H1 (cell line): ENCODE measurements at regions not wholly inside any gene's neighbourhood (a gene's known extent, or its start where the extent isn't known, plus 50 kb on each side); places are given as distances from the start of the nearest gene placed in this dataset.

Source experiments
- CTCF ChIA-PET: fragments of 300-600 bp; sonication (Branson Sonifier 250); formaldehyde crosslinking; loops from one replicate; lab custom pipeline; 2021; ENCODE audit not compliant: partially characterized antibody; lab: Charles Lee
- POLR2A ChIA-PET: fragments of 300-600 bp; sonication (Branson Sonifier 250); formaldehyde crosslinking; loops from one replicate; lab custom pipeline; 2021; ENCODE audit warnings: inconsistent platforms; ENCODE audit not compliant: partially characterized antibody; lab: Charles Lee
- DNase-seq, 2 experiments: peaks; one replicate each; pipeline versions ENCODE4 v3.0.0 to v3.0.0-alpha.2; 2010 to 2022; ENCODE audit warnings: low spot score in 2 of 2, low read depth in 1 of 2, mixed read lengths in 1 of 2
- FAIRE-seq: peaks from 2 replicates; lab custom pipeline; 2011; peaks lifted over from hg19 to GRCh38; lab: Jason Lieb, UNC
- H2AFZ ChIP-seq: 2 replicates; pipeline ENCODE4 v1.8.1; 2012; ENCODE audit warnings: low read length, inconsistent platforms
- H2AK5ac ChIP-seq: 2 replicates; pipeline ENCODE4 v1.6.1; 2013; ENCODE audit warnings: low read depth, low read length
- H2BK120ac ChIP-seq: replicated peaks from 2 replicates; pipeline ENCODE3; 2013; ENCODE audit warnings: low read depth, low read length, inconsistent platforms
- H2BK12ac ChIP-seq: 2 replicates; pipeline ENCODE4 v1.6.1; 2013; ENCODE audit warnings: low read depth, low read length
- H2BK15ac ChIP-seq: 2 replicates; pipeline ENCODE4 v1.6.1; 2013; ENCODE audit warnings: low read length
- H2BK20ac ChIP-seq: 2 replicates; pipeline ENCODE4 v1.6.1; 2013; ENCODE audit warnings: low read length
- H2BK5ac ChIP-seq: 2 replicates; pipeline ENCODE4 v1.6.1; 2013; ENCODE audit warnings: low read depth, low read length
- H3K14ac ChIP-seq: 2 replicates; pipeline ENCODE4 v1.6.1; 2013; ENCODE audit warnings: inconsistent platforms; ENCODE audit not compliant: insufficient read length
- H3K18ac ChIP-seq: 2 replicates; pipeline ENCODE4 v1.6.1; 2013; ENCODE audit warnings: low read length; ENCODE audit errors: extremely low read depth
- H3K23ac ChIP-seq: 2 replicates; pipeline ENCODE4 v1.6.1; 2013; ENCODE audit warnings: inconsistent platforms; ENCODE audit not compliant: insufficient read length
- H3K23me2 ChIP-seq: 2 replicates; pipeline ENCODE4 v1.6.1; 2013; ENCODE audit warnings: low read depth, low read length
- H3K27ac ChIP-seq: 2 replicates; pipeline ENCODE4 v1.6.1; 2011; ENCODE audit warnings: low read depth, low read length, inconsistent platforms
- H3K27me3 ChIP-seq, 4 experiments: replicated peaks in 1 of 4; 1 replicate in 1 of 4; 2 replicates in 3 of 4; pipeline versions ENCODE4 v1.6.1 to v1.8.1; 2011 to 2013; ENCODE audit warnings: low read length in 3 of 4, mild to moderate bottlenecking in 3 of 4, inconsistent platforms in 2 of 4, mixed read lengths in 2 of 4, moderate library complexity in 1 of 4; ENCODE audit not compliant: control insufficient read depth in 3 of 4, insufficient read depth in 3 of 4; ENCODE audit errors: extremely low read depth in 1 of 4
- H3K36me3 ChIP-seq, 4 experiments: 2 replicates each; pipeline versions ENCODE4 v1.6.1 to v1.8.1; 2011 to 2013; ENCODE audit warnings: mild to moderate bottlenecking in 4 of 4, low read length in 3 of 4, moderate library complexity in 2 of 4, control low read depth in 1 of 4, inconsistent platforms in 1 of 4; ENCODE audit not compliant: insufficient read depth in 4 of 4, control insufficient read depth in 2 of 4
- H3K4ac ChIP-seq: replicated peaks from 2 replicates; pipeline ENCODE3; 2013; ENCODE audit warnings: low read length, low read depth, mixed read lengths, inconsistent platforms; ENCODE audit not compliant: insufficient read length
- H3K4me1 ChIP-seq, 4 experiments: replicated peaks in 1 of 4; 1 replicate in 1 of 4; 2 replicates in 3 of 4; pipeline versions ENCODE4 v1.6.1 to v1.8.1; 2011 to 2013; ENCODE audit warnings: low read length in 3 of 4, inconsistent platforms in 2 of 4, mixed read lengths in 1 of 4; ENCODE audit not compliant: insufficient read depth in 4 of 4, control insufficient read depth in 3 of 4
- H3K4me2 ChIP-seq, 2 experiments: 2 replicates each; pipeline versions ENCODE4 v1.6.1 to v1.8.1; 2011 to 2013; ENCODE audit warnings: low read depth in 2 of 2, low read length in 2 of 2, control low read depth in 1 of 2, inconsistent platforms in 1 of 2, mild to moderate bottlenecking in 1 of 2; ENCODE audit not compliant: insufficient read depth in 1 of 2
- H3K4me3 ChIP-seq, 4 experiments: fragments of 200-600, 300-600 bp in 1 of 4; sonication (generic), shearing (Covaris generic), sonication (Bioruptor Twin) in 1 of 4; 2 replicates each; pipeline versions ENCODE4 v1.5.1 to v1.8.1; 2011 to 2016; ENCODE audit warnings: low read length in 4 of 4, low read depth in 3 of 4, control low read depth in 2 of 4, inconsistent platforms in 2 of 4, mild to moderate bottlenecking in 2 of 4, mixed read lengths in 1 of 4, moderate library complexity in 1 of 4; ENCODE audit not compliant: insufficient read depth in 2 of 4; ENCODE audit errors: extremely low read depth in 1 of 4
- H3K56ac ChIP-seq: replicated peaks from 2 replicates; pipeline ENCODE3; 2013; ENCODE audit warnings: low read depth, mild to moderate bottlenecking, mixed read lengths, low read length, inconsistent platforms; ENCODE audit not compliant: insufficient read length
- H3K79me1 ChIP-seq: 2 replicates; pipeline ENCODE4 v1.6.1; 2013; ENCODE audit warnings: low read depth, low read length, control low read depth
- H3K79me2 ChIP-seq, 2 experiments: 2 replicates each; pipeline versions ENCODE4 v1.6.1 to v1.8.1; 2012 to 2013; ENCODE audit warnings: low read length in 2 of 2, mild to moderate bottlenecking in 2 of 2, inconsistent platforms in 1 of 2; ENCODE audit not compliant: insufficient read depth in 2 of 2, control insufficient read depth in 1 of 2
- H3K9ac ChIP-seq, 4 experiments: replicated peaks in 1 of 4; 1 replicate in 1 of 4; 2 replicates in 3 of 4; pipeline versions ENCODE4 v1.6.1 to v1.8.1; 2011 to 2013; ENCODE audit warnings: low read depth in 3 of 4, low read length in 3 of 4, control low read depth in 2 of 4, mild to moderate bottlenecking in 2 of 4, moderate library complexity in 2 of 4, inconsistent platforms in 1 of 4; ENCODE audit errors: extremely low read depth in 1 of 4
- H3K9me3 ChIP-seq, 2 experiments: 2 replicates each; pipeline versions ENCODE4 v1.6.1 to v1.8.1; 2012 to 2013; ENCODE audit warnings: mild to moderate bottlenecking in 2 of 2, moderate library complexity in 2 of 2, control low read depth in 1 of 2, inconsistent platforms in 1 of 2, low read depth in 1 of 2, low read length in 1 of 2, mixed read lengths in 1 of 2; ENCODE audit not compliant: insufficient read depth in 2 of 2
- H4K20me1 ChIP-seq, 2 experiments: replicated peaks in 1 of 2; 2 replicates each; pipeline versions ENCODE3 to v1.8.1; 2011 to 2013; ENCODE audit warnings: inconsistent platforms in 2 of 2, low read length in 2 of 2, mild to moderate bottlenecking in 1 of 2; ENCODE audit not compliant: insufficient read depth in 2 of 2, control insufficient read depth in 1 of 2
- H4K5ac ChIP-seq: 2 replicates; pipeline ENCODE4 v1.6.1; 2013; ENCODE audit warnings: low read length, low read depth, mixed read lengths, inconsistent platforms; ENCODE audit not compliant: insufficient read length
- H4K8ac ChIP-seq: 2 replicates; pipeline ENCODE4 v1.8.0; 2013; ENCODE audit warnings: mild to moderate bottlenecking, moderate library complexity, low read length, inconsistent platforms; ENCODE audit not compliant: insufficient read depth; ENCODE audit errors: extremely low read depth
- H4K91ac ChIP-seq: replicated peaks from 2 replicates; pipeline ENCODE3; 2013; ENCODE audit warnings: low read length, mixed read lengths, inconsistent platforms; ENCODE audit not compliant: insufficient read length
- CREB1 ChIP-seq: IDR thresholded peaks from 2 replicates; pipeline ENCODE4 v1.6.1; 2012; ENCODE audit warnings: inconsistent platforms
- CTBP2 ChIP-seq: IDR thresholded peaks from 2 replicates; pipeline ENCODE4 v1.7.0; 2011; ENCODE audit warnings: borderline replicate concordance, mild to moderate bottlenecking, moderate library complexity, mixed read lengths, low read length; ENCODE audit not compliant: insufficient read depth, insufficient read length
- EP300 ChIP-seq, 2 experiments: IDR thresholded peaks; 1 replicate in 1 of 2; 2 replicates in 1 of 2; pipeline ENCODE4 v1.6.1; 2011 to 2012; ENCODE audit warnings: low read depth in 2 of 2, low read length in 2 of 2, mild to moderate bottlenecking in 2 of 2, borderline replicate concordance in 1 of 2, inconsistent platforms in 1 of 2, moderate library complexity in 1 of 2
- GABPA ChIP-seq: IDR thresholded peaks from 2 replicates; pipeline ENCODE4 v1.6.1; 2011; ENCODE audit warnings: mild to moderate bottlenecking, low read length, moderate library complexity, borderline replicate concordance; ENCODE audit not compliant: insufficient read depth
- JUND ChIP-seq: IDR thresholded peaks from 2 replicates; pipeline ENCODE4 v1.6.1; 2011; ENCODE audit warnings: mild to moderate bottlenecking, improper control_type of control experiment, low read length
- NRF1 ChIP-seq: IDR thresholded peaks from 2 replicates; pipeline ENCODE4 v1.6.1; 2011; ENCODE audit warnings: mild to moderate bottlenecking, low read depth, low read length, improper control_type of control experiment
- POLR2A ChIP-seq, 2 experiments: IDR thresholded peaks; 1 replicate in 1 of 2; 2 replicates in 1 of 2; pipeline ENCODE4 v1.6.1; 2011; ENCODE audit warnings: low read depth in 2 of 2, low read length in 2 of 2, mild to moderate bottlenecking in 2 of 2; ENCODE audit errors: control extremely low read depth in 1 of 2
- RBBP5 ChIP-seq: IDR thresholded peaks from 2 replicates; pipeline ENCODE4 v1.7.1; 2012; ENCODE audit warnings: low read depth, mild to moderate bottlenecking, inconsistent platforms, low read length, moderate library complexity, borderline replicate concordance
- RXRA ChIP-seq: IDR thresholded peaks from 2 replicates; pipeline ENCODE4 v1.6.1; 2011; ENCODE audit warnings: low read depth, mild to moderate bottlenecking, low read length, moderate library complexity; ENCODE audit not compliant: insufficient read depth
- SP4 ChIP-seq: IDR thresholded peaks from 2 replicates; pipeline ENCODE4 v1.6.1; 2012; ENCODE audit warnings: low read length, inconsistent platforms
- TCF12 ChIP-seq: IDR thresholded peaks from 2 replicates; pipeline ENCODE4 v1.6.1; 2011; ENCODE audit warnings: low read depth, mild to moderate bottlenecking, low read length
- TEAD4 ChIP-seq: IDR thresholded peaks from 2 replicates; pipeline ENCODE4 v1.6.1; 2012; ENCODE audit warnings: low read depth, low read length, inconsistent platforms, mixed read lengths
- YY1 ChIP-seq: IDR thresholded peaks from 2 replicates; pipeline ENCODE4 v1.6.1; 2011; ENCODE audit warnings: low read depth, mild to moderate bottlenecking, low read length
- WGBS, 2 experiments: shearing (Covaris generic) in 1 of 2; methylation state at CpG; one replicate each; pipeline versions ENCODE4 v1.1.6 to v1.1.7; 2013 to 2015; ENCODE audit warnings: low lambda C conversion rate in 2 of 2, mixed read lengths in 2 of 2, inconsistent platforms in 1 of 2, low coverage in 1 of 2, missing lambda C conversion rate in 1 of 2; ENCODE audit not compliant: insufficient replicate concordance in 2 of 2, insufficient coverage in 1 of 2, insufficient read length in 1 of 2; ENCODE audit errors: extremely low coverage in 1 of 2, missing lambda C conversion rate in 1 of 2; 5-methylcytosine and 5-hydroxymethylcytosine counted together
- TF ChIP-seq, protein P1 (sequence below): IDR thresholded peaks from 2 replicates; pipeline ENCODE4 v1.6.1; 2012; ENCODE audit warnings: inconsistent platforms
- TF ChIP-seq, protein P2 (sequence below): IDR thresholded peaks from 2 replicates; pipeline ENCODE4 v1.6.1; 2011; ENCODE audit warnings: low read depth, mild to moderate bottlenecking, low read length; ENCODE audit not compliant: insufficient read depth

GRCh38 chr9:135387976-135388375 lies 91.6 kb upstream of the PPP1R26 start:
- Histone ChIP-seq H3K79me2 (no peaks in the 10 kb centered on the region), H2AFZ (no peak overlapping the region), H4K91ac (no peak overlapping the region), H3K36me3 (no peaks in the 10 kb centered on the region), H2BK12ac (no peak overlapping the region), H3K9me3 (no peaks in the 10 kb centered on the region), H4K20me1 (no peaks in the 10 kb centered on the region), H3K79me1 (no peaks in the 10 kb centered on the region), H4K8ac (no peak overlapping the region), H3K4me1 (peaks cover 0 to 6% (median 0%) of the 10 kb centered on the region in 4 experiments; a peak in 3 of 7 replicates), H2AK5ac (no peak overlapping the region), H3K4ac (no peak overlapping the region), H3K23ac (no peak overlapping the region), H2BK5ac (no peak overlapping the region), H2BK120ac (no peak overlapping the region), H3K23me2 (no peaks in the 10 kb centered on the region; the same call in 1 of the 2 replicates), H4K5ac (no peak overlapping the region), H3K14ac (no peak overlapping the region), H3K27me3 (no peaks in the 10 kb centered on the region), H3K18ac (no peak overlapping the region), H3K4me2 (no peak overlapping the region), H3K27ac (no peak overlapping the region), H3K9ac (no peak overlapping the region), H2BK15ac (no peak overlapping the region), H3K56ac (no peak overlapping the region), H2BK20ac (no peak overlapping the region), H3K4me3 (no peak overlapping the region)
- CTCF ChIA-PET, result interaction anchor here (2.2 kb wide), 1 partner anchor 25 kb away, joined by 6 read pairs; no protein-coding TSS in a partner anchor
- 75% methylated on average over 8 of the region's 8 CpGs; no CpG with 5 or more reads in 1 of the 2 experiments for WGBS, 2 experiments
- DNase-seq (no peak), FAIRE-seq (no peak)
- POLR2A ChIA-PET, result no interaction called here
- TF ChIP-seq TCF12, result no peak
- TF ChIP-seq SP4, result no peak
- TF ChIP-seq, protein P1, sequence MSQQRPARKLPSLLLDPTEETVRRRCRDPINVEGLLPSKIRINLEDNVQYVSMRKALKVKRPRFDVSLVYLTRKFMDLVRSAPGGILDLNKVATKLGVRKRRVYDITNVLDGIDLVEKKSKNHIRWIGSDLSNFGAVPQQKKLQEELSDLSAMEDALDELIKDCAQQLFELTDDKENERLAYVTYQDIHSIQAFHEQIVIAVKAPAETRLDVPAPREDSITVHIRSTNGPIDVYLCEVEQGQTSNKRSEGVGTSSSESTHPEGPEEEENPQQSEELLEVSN, result no peak
- TF ChIP-seq POLR2A (IDR thresholded peaks at IDR 0.05; ENCODE audit: control extremely low read depth in 1 of 2, low read depth in 2 of 2, low read length in 2 of 2), result no peak
- TF ChIP-seq, protein P2, sequence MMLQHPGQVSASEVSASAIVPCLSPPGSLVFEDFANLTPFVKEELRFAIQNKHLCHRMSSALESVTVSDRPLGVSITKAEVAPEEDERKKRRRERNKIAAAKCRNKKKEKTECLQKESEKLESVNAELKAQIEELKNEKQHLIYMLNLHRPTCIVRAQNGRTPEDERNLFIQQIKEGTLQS, result no peak
- TF ChIP-seq RBBP5, result no peak
- no peak for TF ChIP-seq CREB1
- no peak for TF ChIP-seq EP300 (IDR thresholded peaks at IDR 0.05; ENCODE audit: borderline replicate concordance in 1 of 2, low read depth in 2 of 2, low read length in 2 of 2)
- TF ChIP-seq CTBP2, result no peak
- no peak for TF ChIP-seq YY1
- TF ChIP-seq TEAD4, result no peak
- no peak for TF ChIP-seq RXRA
- no peak for TF ChIP-seq NRF1
- TF ChIP-seq GABPA, result no peak
- TF ChIP-seq JUND, result no peak
